IPS-15b (cell line): ENCODE measurements at regions not wholly inside any gene's neighbourhood (a gene's known extent, or its start where the extent isn't known, plus 50 kb on each side); places are given as distances from the start of the nearest gene placed in this dataset.

Experiments
- H3K27me3 ChIP-seq: one replicate; pipeline ENCODE4 v1.6.1; 2013; ENCODE audit warnings: low read length; ENCODE audit not compliant: control insufficient read depth, insufficient read depth
- H3K36me3 ChIP-seq: one replicate; pipeline ENCODE4 v1.6.1; 2013; ENCODE audit warnings: low read length; ENCODE audit not compliant: control insufficient read depth, insufficient read depth
- H3K4me1 ChIP-seq: one replicate; pipeline ENCODE4 v1.6.1; 2013; ENCODE audit warnings: mild to moderate bottlenecking, low read length; ENCODE audit not compliant: control insufficient read depth, insufficient read depth
- H3K4me3 ChIP-seq: one replicate; pipeline ENCODE4 v1.5.1; 2013; ENCODE audit warnings: low read depth, low read length
- H3K9ac ChIP-seq: one replicate; pipeline ENCODE4 v1.6.1; 2013; ENCODE audit warnings: low read depth, mild to moderate bottlenecking, low read length
- H3K9me3 ChIP-seq: one replicate; pipeline ENCODE4 v1.6.1; 2013; ENCODE audit warnings: mild to moderate bottlenecking, low read length; ENCODE audit not compliant: control insufficient read depth, insufficient read depth

DNA sequence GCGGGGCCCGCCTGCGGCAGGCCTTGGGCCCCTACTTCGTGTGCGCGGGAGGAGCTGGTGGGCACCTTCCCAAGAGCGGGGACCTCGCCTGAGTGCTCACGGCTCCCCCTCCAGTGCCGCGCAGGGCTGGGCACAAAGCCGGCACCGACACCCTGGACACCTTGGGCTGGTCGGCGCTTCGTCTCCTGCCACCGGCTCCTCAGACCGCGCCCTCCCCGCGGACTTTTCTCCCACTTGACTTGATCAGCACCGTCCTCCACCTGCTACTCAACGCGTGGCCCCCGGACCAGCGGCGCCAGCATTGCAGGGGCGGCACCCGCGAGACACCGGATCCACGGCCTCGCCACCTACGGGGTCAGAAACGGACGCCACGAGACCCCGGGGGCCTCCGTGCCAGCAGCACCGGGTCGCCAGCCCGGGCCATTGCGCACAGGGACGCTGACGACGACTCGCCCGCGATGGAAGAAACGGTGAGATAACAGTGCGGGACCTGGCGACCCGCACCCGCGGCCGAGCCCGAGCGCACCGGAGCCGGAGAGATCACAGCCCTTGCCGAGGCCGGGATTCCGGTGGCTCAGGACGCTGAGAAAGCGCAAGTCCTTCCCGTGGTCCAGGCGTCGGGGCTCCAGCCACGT is 154.2 kb downstream of the DLL1 start:
- no peaks in the 10 kb centered on the region for H3K27me3 ChIP-seq
- no peak overlapping the region for H3K9ac ChIP-seq
- no peaks in the 10 kb centered on the region for H3K9me3 ChIP-seq
- H3K36me3 ChIP-seq = no peaks in the 10 kb centered on the region
- H3K4me1 ChIP-seq = no peaks in the 10 kb centered on the region
- H3K4me3 ChIP-seq = no peak overlapping the region

DNA sequence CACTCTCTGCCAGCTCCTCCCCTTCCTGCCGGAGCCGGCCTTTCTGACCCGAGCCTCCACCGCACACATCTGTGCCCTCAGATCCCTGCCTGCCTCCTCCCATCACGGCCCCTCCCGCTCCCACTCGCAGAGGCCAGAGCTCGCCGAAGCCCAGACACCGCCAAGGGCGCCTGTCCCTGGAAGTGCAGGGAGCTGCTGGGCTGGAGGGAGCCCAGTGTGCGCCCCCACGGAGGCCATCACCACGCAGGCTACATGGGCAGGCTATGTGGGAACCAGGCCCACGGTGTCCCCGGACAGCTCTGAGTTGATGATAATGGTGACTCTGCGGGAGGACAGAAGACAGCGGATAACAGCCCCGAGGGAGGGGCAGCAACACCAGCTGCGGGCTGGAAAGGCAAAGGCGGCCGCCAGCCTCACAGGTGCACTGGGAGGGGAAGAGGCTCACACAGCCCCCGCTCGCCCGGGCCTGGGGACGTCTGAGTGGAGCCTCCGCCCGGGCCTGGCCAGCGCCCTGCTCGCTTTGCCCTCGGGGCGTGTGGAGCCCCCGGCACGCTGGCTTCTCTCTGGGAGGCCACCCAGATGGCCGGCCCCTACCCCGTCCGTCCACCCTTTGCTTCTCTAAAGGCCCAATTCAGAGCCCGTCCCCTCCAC is 154.9 kb downstream of the DLL1 start:
- Histone ChIP-seq H3K9me3 (no peaks in the 10 kb centered on the region), H3K36me3 (no peaks in the 10 kb centered on the region), H3K4me1 (no peaks in the 10 kb centered on the region), H3K9ac (no peak overlapping the region), H3K4me3 (no peak overlapping the region), H3K27me3 (no peaks in the 10 kb centered on the region)

DNA sequence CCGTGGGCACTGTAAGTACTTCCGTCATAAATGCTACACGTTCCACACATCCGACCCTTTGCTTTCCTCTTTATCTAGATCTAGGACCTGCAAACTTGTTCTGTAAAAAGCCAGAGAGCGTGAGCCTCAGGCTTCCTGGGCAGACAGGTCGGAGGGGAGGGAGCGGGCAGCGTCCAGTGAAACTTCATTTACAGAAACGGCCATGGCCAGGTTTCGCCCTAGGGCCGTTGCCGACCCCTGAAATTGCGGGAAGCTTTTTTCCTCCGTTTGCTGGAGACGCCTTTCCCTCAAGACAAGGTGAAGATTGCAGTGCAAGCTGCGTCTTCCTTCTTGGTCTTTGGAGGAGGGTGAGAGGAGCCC is 155.4 kb downstream of the DLL1 start:
- no peaks in the 10 kb centered on the region for H3K36me3 ChIP-seq
- no peaks in the 10 kb centered on the region for H3K4me1 ChIP-seq
- H3K9me3 ChIP-seq = no peaks in the 10 kb centered on the region
- no peak overlapping the region for H3K9ac ChIP-seq
- no peaks in the 10 kb centered on the region for H3K27me3 ChIP-seq
- no peak overlapping the region for H3K4me3 ChIP-seq

DNA sequence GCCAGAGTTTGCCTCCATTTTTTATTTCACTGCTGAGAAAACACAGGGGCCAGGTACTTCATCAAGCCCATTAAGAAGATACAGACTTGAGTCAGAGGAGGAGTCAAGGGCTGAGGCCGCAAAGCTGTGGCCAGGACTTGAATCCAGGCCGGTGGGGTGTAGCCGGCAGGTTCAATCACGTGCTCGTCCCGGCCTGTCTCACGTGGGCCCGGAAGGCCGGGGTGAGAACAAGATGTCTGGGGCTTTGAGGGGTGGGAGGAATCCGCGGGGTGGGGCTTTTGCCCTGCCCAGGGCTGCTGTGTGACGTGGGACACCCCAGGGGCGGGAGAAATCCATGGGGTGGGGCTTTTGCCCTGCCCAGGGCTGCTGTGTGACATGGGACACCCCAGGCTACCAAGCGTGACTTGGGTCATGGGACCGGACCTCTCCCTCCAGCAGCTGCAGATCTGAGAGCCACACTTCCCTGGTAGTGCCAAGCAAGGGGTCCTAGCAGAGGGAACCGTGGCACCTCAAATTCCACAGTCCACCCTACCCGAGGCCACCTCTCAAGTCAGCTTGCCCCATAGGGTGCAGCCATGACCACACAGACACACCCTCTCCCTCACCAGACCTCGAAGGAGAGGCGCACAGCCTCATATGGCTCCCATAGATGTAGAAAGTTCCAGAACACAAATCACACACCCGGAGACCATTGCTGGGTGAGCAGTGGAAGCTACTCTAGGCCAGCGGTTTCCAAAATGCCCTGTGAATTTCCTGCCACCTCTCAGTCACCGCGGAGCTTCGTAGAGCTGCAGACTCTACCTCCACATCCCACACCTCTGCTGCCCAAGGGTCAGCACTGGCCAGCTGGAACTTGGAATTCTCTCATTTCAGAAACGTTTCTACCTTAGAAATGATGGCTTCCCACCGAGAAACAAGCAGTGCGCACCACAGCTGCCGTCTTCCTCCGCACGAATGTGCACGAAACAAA is 156.1 kb downstream of the DLL1 start:
- H3K4me3 ChIP-seq = no peak overlapping the region
- no peak overlapping the region for H3K9ac ChIP-seq
- H3K9me3 ChIP-seq = no peaks in the 10 kb centered on the region
- H3K4me1 ChIP-seq = no peaks in the 10 kb centered on the region
- H3K27me3 ChIP-seq = no peaks in the 10 kb centered on the region
- H3K36me3 ChIP-seq = no peaks in the 10 kb centered on the region

DNA sequence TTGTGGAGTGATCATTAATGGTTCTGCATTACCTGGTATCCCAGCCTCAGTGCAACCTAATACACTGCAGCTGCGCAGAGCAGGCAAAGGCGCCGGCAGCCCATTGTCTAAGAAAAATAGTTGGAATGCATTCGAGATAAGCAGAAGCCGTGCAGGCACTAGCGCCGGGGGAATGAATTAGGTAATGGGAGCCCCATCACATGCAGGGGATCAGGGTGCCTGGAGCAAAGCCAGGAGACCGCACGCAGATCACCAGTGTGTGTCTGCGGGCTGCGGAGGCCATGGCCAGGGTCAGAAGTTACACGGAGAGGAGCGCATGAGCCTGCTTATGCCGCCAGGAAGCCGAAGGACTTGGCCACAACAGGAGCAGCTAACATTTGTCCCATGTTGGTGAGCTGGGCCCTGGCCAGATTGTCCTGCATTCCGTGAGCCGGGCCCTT is 156.8 kb downstream of the DLL1 start:
- no peaks in the 10 kb centered on the region for H3K9me3 ChIP-seq

DNA sequence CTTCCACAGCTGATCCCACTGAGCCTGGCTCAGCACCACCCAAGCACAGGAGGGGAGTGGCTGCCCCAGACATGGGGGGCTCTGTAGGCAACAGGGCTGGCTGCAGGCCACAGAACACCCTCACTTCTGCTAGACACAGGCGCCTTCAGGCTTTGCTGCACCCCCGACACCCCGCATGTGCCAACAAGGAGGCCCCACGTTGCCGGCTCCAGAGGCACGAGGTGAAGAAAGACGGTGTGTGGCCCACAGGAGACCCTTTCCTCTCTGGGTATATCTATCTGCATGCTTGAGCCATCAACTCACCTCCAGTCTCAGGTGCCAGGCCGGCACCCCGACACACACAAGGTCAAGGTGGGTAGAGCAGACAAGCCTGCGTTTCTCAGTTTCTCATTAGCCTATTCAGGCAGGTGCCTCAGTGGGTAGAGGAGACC is 158.3 kb downstream of the DLL1 start:
- no peak overlapping the region for H3K4me3 ChIP-seq
- no peaks in the 10 kb centered on the region for H3K4me1 ChIP-seq
- no peak overlapping the region for H3K9ac ChIP-seq
- H3K9me3 ChIP-seq = no peaks in the 10 kb centered on the region
- no peaks in the 10 kb centered on the region for H3K36me3 ChIP-seq
- H3K27me3 ChIP-seq = no peaks in the 10 kb centered on the region

More for the DNA sequence above, 156.8 kb downstream of the DLL1 start:
- Histone ChIP-seq H3K9ac (no peak overlapping the region), H3K27me3 (no peaks in the 10 kb centered on the region), H3K4me3 (no peak overlapping the region), H3K4me1 (no peaks in the 10 kb centered on the region), H3K36me3 (no peaks in the 10 kb centered on the region)

DNA sequence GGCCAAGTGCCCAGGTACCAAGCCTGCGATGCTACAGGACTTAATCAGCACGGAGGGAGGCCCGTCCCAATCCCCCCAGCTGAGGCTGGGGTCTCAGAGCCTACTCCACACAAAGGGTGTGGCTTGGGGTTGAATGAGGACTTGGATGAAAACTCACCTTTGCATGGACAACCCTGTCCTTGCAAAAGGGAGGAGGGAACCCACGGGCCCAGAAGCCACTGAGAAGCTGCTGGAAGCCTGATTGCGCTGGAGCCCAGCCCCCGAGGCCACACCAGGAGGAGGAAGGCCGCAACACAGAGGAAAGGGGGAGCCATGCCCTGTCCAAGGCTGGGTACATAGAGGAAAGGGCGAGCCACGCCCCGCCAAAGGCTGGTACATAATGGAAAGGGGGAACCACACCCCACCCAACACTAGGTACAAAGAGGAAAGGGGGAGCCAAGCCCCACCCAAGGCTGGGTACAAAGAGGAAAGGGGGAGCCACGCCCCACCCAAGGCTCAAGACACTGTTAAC is 158.8 kb downstream of the DLL1 start:
- Histone ChIP-seq H3K4me1 (no peaks in the 10 kb centered on the region), H3K9ac (no peak overlapping the region), H3K4me3 (no peak overlapping the region), H3K27me3 (no peaks in the 10 kb centered on the region), H3K36me3 (no peaks in the 10 kb centered on the region), H3K9me3 (no peaks in the 10 kb centered on the region)

DNA sequence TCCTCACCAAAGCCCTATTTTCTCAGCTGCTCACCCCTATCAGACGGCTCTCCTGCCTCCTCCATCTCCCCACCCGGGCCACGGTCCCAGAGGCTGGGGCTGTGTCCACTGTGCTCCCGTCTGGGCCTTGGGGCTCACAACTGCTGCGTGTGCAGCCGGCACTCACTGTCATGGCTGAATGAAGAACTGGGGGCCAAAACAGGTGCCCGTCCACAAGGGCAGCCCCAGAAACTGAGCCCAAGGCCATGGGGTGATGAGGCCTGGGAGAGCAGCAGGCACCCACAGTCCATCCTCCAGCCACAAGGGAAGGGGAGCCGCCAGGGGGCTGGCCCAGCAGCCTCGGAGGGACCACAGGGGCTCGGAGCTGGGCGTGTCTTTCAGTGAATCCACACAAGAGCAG is 159.5 kb downstream of the DLL1 start:
- no peaks in the 10 kb centered on the region for H3K4me1 ChIP-seq

DNA sequence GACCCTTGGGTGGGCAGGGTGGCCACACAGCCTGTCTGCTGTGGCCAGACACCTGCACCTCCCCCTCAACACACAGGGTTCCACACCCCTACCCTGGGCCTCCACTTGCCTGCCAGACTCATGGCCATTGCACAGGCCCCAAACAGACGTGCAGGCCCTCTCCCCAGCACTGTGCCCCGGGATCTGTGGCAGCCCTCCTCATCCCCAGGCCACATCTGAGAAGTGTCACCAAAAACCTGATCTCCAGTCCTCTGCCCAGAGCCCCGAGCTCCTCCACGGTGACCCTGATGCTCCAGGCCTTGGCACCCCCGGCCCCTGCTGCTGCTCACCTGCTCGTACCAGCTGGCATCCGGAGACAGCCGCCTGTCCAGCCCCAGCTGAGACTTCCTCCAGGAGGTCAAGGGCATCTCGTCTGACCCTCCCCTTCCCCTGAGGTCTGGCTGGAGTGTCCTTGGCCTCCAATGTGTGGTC is 160.1 kb downstream of the DLL1 start:
- Histone ChIP-seq H3K4me1 (no peaks in the 10 kb centered on the region), H3K27me3 (no peaks in the 10 kb centered on the region), H3K9ac (no peak overlapping the region), H3K4me3 (no peak overlapping the region), H3K9me3 (no peaks in the 10 kb centered on the region), H3K36me3 (no peaks in the 10 kb centered on the region)

More for the DNA sequence above, 159.5 kb downstream of the DLL1 start:
- Histone ChIP-seq H3K9me3 (no peaks in the 10 kb centered on the region), H3K36me3 (no peaks in the 10 kb centered on the region), H3K4me3 (no peak overlapping the region), H3K27me3 (no peaks in the 10 kb centered on the region), H3K9ac (no peak overlapping the region)

DNA sequence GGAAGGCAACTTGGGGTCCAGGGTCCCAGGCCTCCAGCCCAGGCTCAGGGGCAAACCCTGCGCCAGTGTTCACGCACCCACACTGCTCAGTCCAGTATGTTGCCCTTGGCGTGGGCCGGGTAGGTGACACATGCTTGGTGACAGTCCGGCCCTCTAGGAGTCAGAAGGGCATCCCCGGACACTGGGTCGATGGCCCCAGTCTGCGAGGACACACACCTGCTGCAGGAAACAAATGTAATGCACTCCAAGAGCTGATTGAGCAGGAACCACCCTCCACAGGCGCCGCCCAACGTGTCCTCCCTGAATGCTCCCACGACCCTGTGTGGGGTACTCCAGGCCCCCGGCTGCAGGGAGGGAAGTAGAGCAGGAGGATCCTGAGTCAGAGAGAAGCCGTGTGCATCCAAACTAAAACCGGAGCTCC is 160.7 kb downstream of the DLL1 start:
- H3K36me3 ChIP-seq = no peaks in the 10 kb centered on the region
- no peak overlapping the region for H3K4me3 ChIP-seq
- H3K4me1 ChIP-seq = no peaks in the 10 kb centered on the region
- H3K27me3 ChIP-seq = no peaks in the 10 kb centered on the region
- H3K9ac ChIP-seq = no peak overlapping the region
- no peaks in the 10 kb centered on the region for H3K9me3 ChIP-seq

DNA sequence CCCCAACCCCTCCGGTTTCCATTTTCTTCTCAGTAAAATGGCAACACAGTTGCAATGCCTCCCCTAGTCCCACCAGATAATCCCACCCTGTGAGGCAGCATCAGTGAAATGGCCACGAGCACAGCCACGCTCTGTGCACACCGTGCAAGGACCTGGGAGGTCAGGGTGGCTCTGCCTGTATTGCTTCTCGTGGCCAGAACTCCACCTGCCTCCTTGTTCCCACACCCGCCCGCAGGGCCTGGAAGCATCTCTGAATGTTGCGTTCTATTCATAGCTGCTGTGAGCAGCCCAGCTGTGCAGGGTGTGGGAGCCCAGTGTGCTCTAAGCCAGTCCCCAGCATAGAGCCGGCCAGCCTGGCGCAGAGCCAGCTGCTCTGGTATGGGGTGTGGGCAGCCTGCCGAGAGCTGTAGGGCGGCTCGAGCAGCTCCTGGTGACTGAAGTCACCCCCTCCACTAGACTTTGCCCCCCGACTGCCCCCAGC is 161.1 kb downstream of the DLL1 start:
- no peaks in the 10 kb centered on the region for H3K9me3 ChIP-seq
- no peaks in the 10 kb centered on the region for H3K4me1 ChIP-seq
- no peaks in the 10 kb centered on the region for H3K27me3 ChIP-seq
- no peak overlapping the region for H3K9ac ChIP-seq
- H3K36me3 ChIP-seq = no peaks in the 10 kb centered on the region
- no peak overlapping the region for H3K4me3 ChIP-seq
